Heart left ventricle (tissue), 16 donors: ENCODE measurements at regions not wholly inside any gene's neighbourhood (a gene's known extent, or its start where the extent isn't known, plus 50 kb on each side); places are given as distances from the start of the nearest gene placed in this dataset.
"Not testable (repeated sequence)": the region's sequence is repeated elsewhere in the genome, so short reads cannot be mapped to it uniquely, and the experiment has no call there.

Source experiments
- ATAC-seq, 4 donors: fragments of 200-7000 bp; cut with Tn5 transposase; one replicate each; pipeline ENCODE4 v1.9.1; 2020 to 2022; ENCODE audit warnings: moderate library complexity in 4 of 4, mild to moderate bottlenecking in 3 of 4, moderate number of reproducible peaks in 1 of 4
- DNase-seq, 5 donors: peaks; one replicate each; pipeline ENCODE4 v3.0.0-alpha.2; 2020
- H3K27ac ChIP-seq, 12 donors: fragments of 200-600 bp; sonication (generic) in 4 of 12; one replicate each; pipeline versions ENCODE4 v1.5.0 to v1.8.0; 2016 to 2022; ENCODE audit warnings: mild to moderate bottlenecking in 2 of 12
- H3K27me3 ChIP-seq, 9 donors: fragments of 200-600 bp; sonication (generic) in 2 of 9; one replicate each; pipeline versions ENCODE4 v1.5.1 to v1.8.0; 2016 to 2022; ENCODE audit warnings: mild to moderate bottlenecking in 3 of 9
- H3K36me3 ChIP-seq, 9 donors: fragments of 200-600 bp; sonication (generic) in 2 of 9; one replicate each; pipeline versions ENCODE4 v1.5.0 to v1.8.0; 2018 to 2022; ENCODE audit warnings: mild to moderate bottlenecking in 2 of 9
- H3K4me1 ChIP-seq, 12 donors: fragments of 200-600 bp; sonication (generic) in 4 of 12; one replicate each; pipeline versions ENCODE4 v1.5.0 to v1.8.0; 2016 to 2022; ENCODE audit warnings: mild to moderate bottlenecking in 3 of 12
- H3K4me3 ChIP-seq, 12 donors: fragments of 200-600 bp; sonication (generic) in 4 of 12; one replicate each; pipeline versions ENCODE4 v1.5.0 to v1.8.0; 2017 to 2022; ENCODE audit warnings: mild to moderate bottlenecking in 9 of 12, moderate library complexity in 4 of 12
- H3K9me3 ChIP-seq, 12 donors: fragments of 200-600 bp; sonication (generic) in 4 of 12; one replicate each; pipeline versions ENCODE4 v1.5.0 to v1.8.0; 2016 to 2022; ENCODE audit warnings: mild to moderate bottlenecking in 1 of 12
- CTCF ChIP-seq, 12 donors: fragments of 200-600 bp; sonication (generic) in 4 of 12; IDR thresholded peaks; one replicate each; pipeline versions ENCODE4 v1.5.0 to v1.8.0; 2018 to 2022; ENCODE audit warnings: antibody characterized with exemption in 12 of 12, mild to moderate bottlenecking in 5 of 12
- POLR2A ChIP-seq, 2 donors: fragments of 450-650 bp; IDR thresholded peaks; one replicate each; pipeline ENCODE4 v1.6.1; 2017; ENCODE audit warnings: antibody characterized with exemption in 2 of 2, mild to moderate bottlenecking in 2 of 2, moderate library complexity in 2 of 2
- WGBS, 4 donors: extraction: QIAGEN DNeasy Blood & Tissue Kit in 2 of 4; methylation state at CpG; one replicate each; pipeline versions ENCODE4 v1.1.5 to v1.1.7; 2013 to 2018; 5-methylcytosine and 5-hydroxymethylcytosine counted together
- intact Hi-C, 10 donors: fragments of 100-400 bp; cut with DNase I; formaldehyde crosslinking; loops; one replicate each; pipeline versions ENCODE4 v1.11.1 to v1.14.2; 2022
- donor health status: ischemic (EF 13 %, LVEDD 7.1; RV severe dilation, severe dysfunction).
- donor health status: healthy with polysubstance abuse.
- donor health status: DM: no; HTN: yes; CAD: no.
- donor health status: DM: no; HTN: no; CAD: no.
- donor health status: ischemic (EF 25% LVEDD 6.9; RV normal size, moderate dysfunction).
- donor health status: ischemic (EF 25% LVEDD 5.7; RV mildly dilated, moderate dysfunction).
- donor health status: healthy.
- donor health status: DM: yes; HTN: yes; CAD: no.
- donor health status: ischemic (EF 35%, LVEDD 5.7; RV mildly dilated, moderate dysfunction).
- donor health status: nonischemic (EF 11% LVEDD 7.7; RV severe dilation, severe dysfunction).
- donor health status: DM: yes; HTN: yes; CAD: no.
- donor health status: PGD.
- donor health status: ischemic (EF 29% LVEDD 5.4; RV normal size, mild dysfunction).
- donor health status: nonischemic (EF 23%, LVEDD 6.1; RV moderate dilation, normal function).

GRCh38 chr2:194686569-194686968 lies 970.5 kb upstream of the SLC39A10 start:
- TF ChIP-seq POLR2A (IDR thresholded peaks at IDR 0.05) (no peak), CTCF (IDR thresholded peaks at IDR 0.05) (no peak)
- no peak overlapping the region for H3K4me3 ChIP-seq
- no peak for ATAC-seq
- DNase-seq = no peak
- no peaks in the 10 kb centered on the region for H3K4me1 ChIP-seq
- no peaks in the 10 kb centered on the region for H3K9me3 ChIP-seq
- intact Hi-C loops = no loop called here
- WGBS, 4 donors = 68 to 86% (median 73%) methylated on average over 3 of the region's 3 CpGs
- H3K36me3 ChIP-seq = no peaks in the 10 kb centered on the region
- H3K27me3 ChIP-seq = no peaks in the 10 kb centered on the region
- H3K27ac ChIP-seq = no peak overlapping the region

GRCh38 chr2:194674043-194674442 lies 983.0 kb upstream of the SLC39A10 start:
- no peak overlapping the region for H3K27ac ChIP-seq
- DNase-seq (no peak), ATAC-seq (no peak)
- no peaks in the 10 kb centered on the region for H3K4me1 ChIP-seq
- no peaks in the 10 kb centered on the region for H3K9me3 ChIP-seq
- no peak overlapping the region for H3K4me3 ChIP-seq
- TF ChIP-seq CTCF (IDR thresholded peaks at IDR 0.05) = no peak
- no peak for TF ChIP-seq POLR2A (IDR thresholded peaks at IDR 0.05)
- no peaks in the 10 kb centered on the region for H3K36me3 ChIP-seq
- no peaks in the 10 kb centered on the region for H3K27me3 ChIP-seq
- intact Hi-C loops = no loop called here
- 41 to 58% (median 52%) methylated on average over 1 of the region's 1 CpG for WGBS, 4 donors

- TF ChIP-seq CTCF (IDR thresholded peaks at IDR 0.05) (no peak), POLR2A (IDR thresholded peaks at IDR 0.05) (no peak)
- H3K4me3 ChIP-seq = no peak overlapping the region
- DNase-seq (no peak), ATAC-seq (no peak)
- H3K4me1 ChIP-seq = no peaks in the 10 kb centered on the region
- H3K27ac ChIP-seq = no peak overlapping the region
- no peaks in the 10 kb centered on the region for H3K27me3 ChIP-seq
- intact Hi-C loops = no loop called here
- H3K36me3 ChIP-seq = no peaks in the 10 kb centered on the region
- WGBS, 4 donors = 78 to 84% (median 81%) methylated on average over 3 of the region's 3 CpGs
- no peaks in the 10 kb centered on the region for H3K9me3 ChIP-seq
These were observed 984.0 kb upstream of the SLC39A10 start for GRCh38 chr2:194672994-194673393.

- no peaks in the 10 kb centered on the region for H3K4me1 ChIP-seq
- H3K27me3 ChIP-seq = no peaks in the 10 kb centered on the region
- no peaks in the 10 kb centered on the region for H3K36me3 ChIP-seq
- ATAC-seq (no peak), DNase-seq (no peak)
- no peaks in the 10 kb centered on the region for H3K9me3 ChIP-seq
- intact Hi-C loops = no loop called here
- no peak overlapping the region for H3K4me3 ChIP-seq
- WGBS, 4 donors = 90 to 96% (median 94%) methylated on average over 2 of the region's 2 CpGs
- TF ChIP-seq POLR2A (IDR thresholded peaks at IDR 0.05) = no peak
- no peak for TF ChIP-seq CTCF (IDR thresholded peaks at IDR 0.05)
- no peak overlapping the region for H3K27ac ChIP-seq
These were observed 995.6 kb upstream of the SLC39A10 start for GRCh38 chr2:194661431-194661830.

GRCh38 chr2:194639057-194639456 lies 1018.0 kb upstream of the SLC39A10 start:
- ATAC-seq, H3K27ac ChIP-seq, H3K4me3 ChIP-seq, H3K4me1 ChIP-seq, H3K36me3 ChIP-seq, H3K27me3 ChIP-seq, intact Hi-C loops, H3K9me3 ChIP-seq, DNase-seq: not testable (repeated sequence)
- WGBS, 4 donors = 85 to 89% (median 87%) methylated on average over 9 of the region's 9 CpGs
